ENCODE measurements at regions not wholly inside any gene's neighbourhood (a gene's known extent, or its start where the extent isn't known, plus 50 kb on each side); places are given as distances from the start of the nearest gene placed in this dataset.
"Not testable (repeated sequence)": the region's sequence is repeated elsewhere in the genome, so short reads cannot be mapped to it uniquely, and the experiment has no call there.

GRCh38 chr6:119962505-119962904 lies 612.9 kb upstream of the MAN1A1 start:
- no peak for DNase-seq (ENCODE audit: low spot score)
- in situ Hi-C loops (cut with HindIII; ENCODE audit: low sequenced_read_pairs): no loop called here

- no peak for DNase-seq (ENCODE audit: low spot score)
- in situ Hi-C loops (cut with HindIII; ENCODE audit: low sequenced_read_pairs): no loop called here
Observed at GRCh38 chr6:119961450-119961849, 611.9 kb upstream of the MAN1A1 start.

- in situ Hi-C loops (cut with HindIII; ENCODE audit: low sequenced_read_pairs): no loop called here
- DNase-seq (ENCODE audit: low spot score): no peak
Observed at GRCh38 chr6:119960456-119960855, 610.9 kb upstream of the MAN1A1 start.

GRCh38 chr6:119960036-119960435 lies 610.5 kb upstream of the MAN1A1 start:
- peak; percentile 88 for DNase-seq (ENCODE audit: low spot score)
- in situ Hi-C loops (cut with HindIII; ENCODE audit: low sequenced_read_pairs): no loop called here

- in situ Hi-C loops (cut with HindIII; ENCODE audit: low sequenced_read_pairs): no loop called here
- no peak for DNase-seq (ENCODE audit: low spot score)
Observed at GRCh38 chr6:119957195-119957594, 607.6 kb upstream of the MAN1A1 start.

- no peak for DNase-seq (ENCODE audit: low spot score)
- in situ Hi-C loops (cut with HindIII; ENCODE audit: low sequenced_read_pairs): no loop called here
Observed at GRCh38 chr6:119952696-119953095, 603.1 kb upstream of the MAN1A1 start.

GRCh38 chr6:119950681-119951080 lies 601.1 kb upstream of the MAN1A1 start:
- in situ Hi-C loops (cut with HindIII; ENCODE audit: low sequenced_read_pairs): no loop called here
- no peak for DNase-seq (ENCODE audit: low spot score)

GRCh38 chr6:119942078-119942752 lies 592.7 kb upstream of the MAN1A1 start:
- no peak for DNase-seq (ENCODE audit: low spot score)
- in situ Hi-C loops (cut with HindIII; ENCODE audit: low sequenced_read_pairs): no loop called here

GRCh38 chr6:119938752-119939151 lies 589.2 kb upstream of the MAN1A1 start:
- in situ Hi-C loops (cut with HindIII; ENCODE audit: low sequenced_read_pairs): no loop called here
- no peak for DNase-seq (ENCODE audit: low spot score)

- no peak for DNase-seq (ENCODE audit: low spot score)
- in situ Hi-C loops (cut with HindIII; ENCODE audit: low sequenced_read_pairs): no loop called here
Observed at GRCh38 chr6:119934816-119935215, 585.3 kb upstream of the MAN1A1 start.

- DNase-seq (ENCODE audit: low spot score): no peak
- in situ Hi-C loops (cut with HindIII; ENCODE audit: low sequenced_read_pairs): no loop called here
Observed at GRCh38 chr6:119929121-119929520, 579.6 kb upstream of the MAN1A1 start.

- DNase-seq (ENCODE audit: low spot score); in situ Hi-C loops (cut with HindIII; ENCODE audit: low sequenced_read_pairs): not testable (repeated sequence)
Observed at GRCh38 chr6:119924888-119925287, 575.3 kb upstream of the MAN1A1 start.

- in situ Hi-C loops (cut with HindIII; ENCODE audit: low sequenced_read_pairs): no loop called here
- no peak for DNase-seq (ENCODE audit: low spot score)
Observed at GRCh38 chr6:119922814-119923213, 573.3 kb upstream of the MAN1A1 start.

- DNase-seq (ENCODE audit: low spot score): no peak
- in situ Hi-C loops (cut with HindIII; ENCODE audit: low sequenced_read_pairs): no loop called here
Observed at GRCh38 chr6:119921491-119922010, 572.0 kb upstream of the MAN1A1 start.

GRCh38 chr6:119917186-119917585 lies 567.6 kb upstream of the MAN1A1 start:
- in situ Hi-C loops (cut with HindIII; ENCODE audit: low sequenced_read_pairs): no loop called here
- no peak for DNase-seq (ENCODE audit: low spot score)

- in situ Hi-C loops (cut with HindIII; ENCODE audit: low sequenced_read_pairs): no loop called here
Observed at GRCh38 chr6:119915971-119916370, 566.4 kb upstream of the MAN1A1 start.

GRCh38 chr6:119908157-119908556 lies 558.6 kb upstream of the MAN1A1 start:
- in situ Hi-C loops (cut with HindIII; ENCODE audit: low sequenced_read_pairs): no loop called here
- no peak for DNase-seq (ENCODE audit: low spot score)

More at GRCh38 chr6:119915971-119916370, 566.4 kb upstream of the MAN1A1 start:
- DNase-seq (ENCODE audit: low spot score): no peak

GRCh38 chr6:119902681-119903080 lies 553.1 kb upstream of the MAN1A1 start:
- no peak for DNase-seq (ENCODE audit: low spot score)

GRCh38 chr6:119896806-119897205 lies 547.2 kb upstream of the MAN1A1 start:
- DNase-seq (ENCODE audit: low spot score): no peak
- in situ Hi-C loops (cut with HindIII; ENCODE audit: low sequenced_read_pairs): no loop called here

More at GRCh38 chr6:119902681-119903080, 553.1 kb upstream of the MAN1A1 start:
- in situ Hi-C loops (cut with HindIII; ENCODE audit: low sequenced_read_pairs): no loop called here

- in situ Hi-C loops (cut with HindIII; ENCODE audit: low sequenced_read_pairs): no loop called here
- DNase-seq (ENCODE audit: low spot score): no peak
Observed at GRCh38 chr6:119895626-119896025, 546.1 kb upstream of the MAN1A1 start.

- in situ Hi-C loops (cut with HindIII; ENCODE audit: low sequenced_read_pairs): no loop called here
- DNase-seq (ENCODE audit: low spot score): no peak
Observed at GRCh38 chr6:119894811-119895210, 545.2 kb upstream of the MAN1A1 start.

Data from G401 (cell line).